ENCODE measurements at regions not wholly inside any gene's neighbourhood (a gene's known extent, or its start where the extent isn't known, plus 50 kb on each side); places are given as distances from the start of the nearest gene placed in this dataset.

- TF ChIP-seq POLR2A (IDR thresholded peaks at IDR 0.05) (no peak), CTCF (IDR thresholded peaks at IDR 0.05) (no peak), POLR2AphosphoS5 (IDR thresholded peaks at IDR 0.05) (no peak)
Observed at GRCh38 chr4:32855622-32856021, 2135.5 kb downstream of the PCDH7 start.
